Ishikawa (cell line): ENCODE measurements at regions not wholly inside any gene's neighbourhood (a gene's known extent, or its start where the extent isn't known, plus 50 kb on each side); places are given as distances from the start of the nearest gene placed in this dataset.

Source experiments
- CEBPB ChIP-seq: IDR thresholded peaks from 2 replicates; pipeline ENCODE4 v1.6.1; 2012
- CREB1 ChIP-seq: IDR thresholded peaks from 2 replicates; pipeline ENCODE4 v1.6.1; 2012; ENCODE audit warnings: low read depth
- EGR1 ChIP-seq: IDR thresholded peaks from 2 replicates; pipeline ENCODE4 v1.6.1; 2012
- EP300 ChIP-seq: IDR thresholded peaks from 2 replicates; pipeline ENCODE4 v1.6.1; 2012; ENCODE audit warnings: borderline replicate concordance
- FOXM1 ChIP-seq: IDR thresholded peaks from 2 replicates; pipeline ENCODE4 v1.6.1; 2012; ENCODE audit warnings: low read depth, borderline replicate concordance
- NFIC ChIP-seq: IDR thresholded peaks from 2 replicates; pipeline ENCODE4 v1.6.1; 2012
- RAD21 ChIP-seq: IDR thresholded peaks from 2 replicates; pipeline ENCODE4 v1.6.1; 2012; ENCODE audit warnings: low read depth
- REST ChIP-seq: IDR thresholded peaks from 2 replicates; pipeline ENCODE4 v1.6.1; 2012; ENCODE audit warnings: low read depth, mild to moderate bottlenecking
- TAF1 ChIP-seq: IDR thresholded peaks from 2 replicates; pipeline ENCODE4 v1.6.1; 2012; ENCODE audit warnings: low read depth, mild to moderate bottlenecking
- TCF12 ChIP-seq: IDR thresholded peaks from 2 replicates; pipeline ENCODE4 v1.6.1; 2012; ENCODE audit warnings: low read depth
- TEAD4 ChIP-seq: IDR thresholded peaks from 2 replicates; pipeline ENCODE4 v1.6.1; 2012
- USF1 ChIP-seq: IDR thresholded peaks from 2 replicates; pipeline ENCODE4 v1.6.1; 2012
- YY1 ChIP-seq: IDR thresholded peaks from 2 replicates; pipeline ENCODE4 v1.6.1; 2012; ENCODE audit warnings: low read depth
- ZBTB7A ChIP-seq: IDR thresholded peaks from 2 replicates; pipeline ENCODE4 v1.6.1; 2012; ENCODE audit warnings: low read depth
- TF ChIP-seq, protein P1 (sequence below): IDR thresholded peaks from 2 replicates; pipeline ENCODE4 v1.6.1; 2012

GRCh38 chr1:181149326-181150125 lies 61.0 kb downstream of the IER5 start:
- TF ChIP-seq RAD21 (no peak), CREB1 (no peak), ZBTB7A (no peak), EP300 (no peak), TAF1 (no peak), USF1 (no peak), TCF12 (no peak), TEAD4 (no peak), REST (no peak), CEBPB (no peak), NFIC (no peak), FOXM1 (no peak), YY1 (no peak), EGR1 (no peak)
- TF ChIP-seq, protein P1, sequence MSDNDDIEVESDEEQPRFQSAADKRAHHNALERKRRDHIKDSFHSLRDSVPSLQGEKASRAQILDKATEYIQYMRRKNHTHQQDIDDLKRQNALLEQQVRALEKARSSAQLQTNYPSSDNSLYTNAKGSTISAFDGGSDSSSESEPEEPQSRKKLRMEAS, result no peak

GRCh38 chr1:181150273-181150672 lies 61.8 kb downstream of the IER5 start:
- TF ChIP-seq ZBTB7A (no peak), TAF1 (no peak), EGR1 (no peak), RAD21 (no peak), TEAD4 (no peak), TCF12 (no peak), USF1 (no peak), CEBPB (no peak), CREB1 (no peak), YY1 (no peak)
- TF ChIP-seq, protein P1, result no peak

DNA sequence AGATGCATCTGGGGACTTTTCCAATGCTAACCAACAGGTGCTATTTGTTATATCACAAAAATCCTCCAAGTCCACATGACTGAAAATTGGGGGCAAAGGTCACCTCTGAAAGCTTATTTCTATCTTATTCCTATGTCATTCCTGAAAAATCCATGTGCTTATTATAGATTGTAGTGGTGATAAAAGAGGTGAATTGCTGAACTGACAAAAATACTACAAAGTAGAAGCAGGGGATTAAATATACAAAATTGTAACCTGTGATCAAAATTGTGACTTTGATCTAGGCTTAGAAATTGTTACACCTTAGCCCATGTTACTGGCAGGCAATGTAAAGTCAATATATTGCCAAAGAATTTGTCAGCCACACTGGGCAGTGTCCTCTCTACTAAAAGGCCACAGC lies 62.3 kb downstream of the IER5 start:
- TF ChIP-seq TCF12 (no peak), YY1 (no peak), TAF1 (no peak), CREB1 (no peak), CEBPB (no peak), FOXM1 (no peak), EGR1 (no peak), TEAD4 (no peak), USF1 (no peak), RAD21 (no peak), ZBTB7A (no peak), REST (no peak), EP300 (no peak), NFIC (no peak)
- TF ChIP-seq, protein P1, result no peak

DNA sequence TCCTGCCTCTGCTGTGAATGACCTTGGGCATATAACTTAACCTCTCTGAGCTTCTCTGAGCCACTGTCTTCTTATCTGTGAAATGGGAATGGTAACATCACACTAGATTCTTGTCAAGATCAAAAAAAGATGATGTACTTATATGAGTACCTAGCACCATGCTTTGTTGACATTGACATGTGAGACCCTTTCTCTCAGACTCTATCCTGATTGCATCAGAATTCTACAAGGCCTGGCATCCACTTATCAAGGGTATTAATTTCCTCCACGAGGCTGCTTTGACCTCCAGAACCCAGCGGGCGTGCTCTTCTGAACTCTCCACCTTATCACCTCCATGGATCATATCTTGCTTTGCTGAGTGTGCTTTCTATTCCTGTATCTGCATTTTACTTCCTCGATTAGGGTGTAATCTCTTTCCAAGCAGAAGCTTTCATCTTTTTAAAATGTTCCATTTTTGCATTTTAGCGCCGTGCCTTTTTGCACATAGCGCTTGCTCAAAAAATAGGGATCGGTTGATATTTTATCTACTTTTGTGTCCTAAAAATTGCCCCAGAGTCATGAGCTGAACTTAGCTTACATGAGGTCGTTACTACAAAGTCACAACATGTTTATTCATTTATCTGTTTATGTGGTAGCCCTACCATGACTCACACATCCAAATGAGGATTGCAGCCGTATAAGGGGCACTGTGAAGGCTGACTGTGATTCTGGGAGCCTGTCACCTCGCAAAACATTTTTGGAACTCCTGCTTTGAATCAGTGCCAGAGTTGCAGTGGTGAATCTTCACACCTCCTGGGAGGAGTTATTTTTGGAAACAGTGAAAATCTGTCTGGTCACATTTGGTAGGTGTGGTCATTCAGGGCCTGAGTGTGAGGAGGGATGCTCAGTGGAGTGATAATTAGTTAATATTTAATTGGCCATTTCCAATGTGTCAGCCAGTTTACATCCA lies 63.2 kb downstream of the IER5 start:
- TF ChIP-seq CEBPB (no peak), FOXM1 (no peak), CREB1 (no peak), NFIC (no peak), YY1 (no peak), TCF12 (no peak), EGR1 (no peak), TAF1 (no peak), USF1 (no peak), TEAD4 (no peak), RAD21 (no peak), ZBTB7A (no peak), REST (no peak), EP300 (no peak)
- TF ChIP-seq, protein P1, result no peak
